HG03469 (cell line): ENCODE measurements at regions not wholly inside any gene's neighbourhood (a gene's known extent, or its start where the extent isn't known, plus 50 kb on each side); places are given as distances from the start of the nearest gene placed in this dataset.
"Not testable (repeated sequence)": the region's sequence is repeated elsewhere in the genome, so short reads cannot be mapped to it uniquely, and the experiment has no call there.

Source experiments
- ATAC-seq: cut with Tn5 transposase; IDR thresholded peaks from one replicate; pipeline ENCODE4 v1.9.1; 2021; ENCODE audit warnings: mild to moderate bottlenecking, moderate library complexity, moderate number of reproducible peaks; ENCODE audit not compliant: unreplicated experiment

DNA sequence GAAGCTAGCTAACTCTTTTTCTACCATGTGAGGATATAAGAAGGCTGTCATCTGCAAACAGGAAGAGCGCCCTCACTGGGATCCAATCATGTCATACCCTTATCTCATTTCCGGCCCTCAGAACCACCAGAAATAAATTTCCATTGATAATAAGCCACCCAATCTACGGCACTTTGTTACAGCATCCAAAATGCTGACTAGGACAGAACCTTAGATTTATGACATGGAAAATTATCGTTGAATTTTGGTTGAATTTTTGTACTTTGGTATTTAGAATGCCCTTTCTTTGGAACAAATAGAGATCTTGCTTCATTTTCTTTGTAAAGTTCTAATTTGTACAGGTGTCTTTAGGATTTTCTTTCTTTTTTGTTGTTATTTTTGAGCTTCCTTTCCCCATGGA is 53.3 kb upstream of the CYLC2 start:
- ATAC-seq, result no peak

DNA sequence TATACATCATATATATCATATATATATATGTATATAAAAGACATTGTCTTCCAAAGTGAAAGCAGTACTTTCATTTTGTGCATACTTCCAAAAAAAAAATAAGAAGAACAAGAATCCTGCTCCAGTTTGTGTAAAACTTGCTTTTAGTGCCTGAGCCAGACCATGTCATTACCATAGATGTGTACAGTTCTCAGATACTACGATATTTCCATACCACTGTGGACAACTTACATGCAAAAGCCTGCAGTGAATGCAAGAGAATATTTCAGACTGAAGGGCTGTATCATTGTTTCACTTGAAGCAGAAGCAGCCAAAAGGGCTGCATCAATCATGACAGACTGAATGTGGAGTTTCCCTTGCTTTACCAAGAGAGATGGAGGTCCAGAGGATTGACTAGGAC is 72.6 kb upstream of the CYLC2 start:
- ATAC-seq, result no peak

DNA sequence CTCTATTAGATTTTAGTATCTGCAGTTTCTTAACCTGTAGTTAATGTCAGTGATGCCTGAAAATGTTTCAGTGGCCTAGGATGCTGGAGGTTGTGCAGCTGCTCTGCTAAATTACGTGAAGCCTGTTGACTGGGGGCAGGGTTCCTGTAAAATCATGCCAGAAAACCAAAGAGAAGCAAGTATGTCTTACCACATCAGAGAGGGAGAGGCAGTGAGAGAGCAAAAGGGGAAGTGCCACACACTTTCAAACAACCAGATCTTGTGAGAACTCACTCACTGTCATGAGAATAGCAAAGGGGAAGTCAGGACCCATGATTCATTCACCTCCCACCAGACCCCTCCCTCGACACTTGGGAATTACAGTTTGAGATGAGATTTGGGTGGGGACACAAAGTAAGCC is 83.9 kb upstream of the CYLC2 start:
- ATAC-seq, result no peak

DNA sequence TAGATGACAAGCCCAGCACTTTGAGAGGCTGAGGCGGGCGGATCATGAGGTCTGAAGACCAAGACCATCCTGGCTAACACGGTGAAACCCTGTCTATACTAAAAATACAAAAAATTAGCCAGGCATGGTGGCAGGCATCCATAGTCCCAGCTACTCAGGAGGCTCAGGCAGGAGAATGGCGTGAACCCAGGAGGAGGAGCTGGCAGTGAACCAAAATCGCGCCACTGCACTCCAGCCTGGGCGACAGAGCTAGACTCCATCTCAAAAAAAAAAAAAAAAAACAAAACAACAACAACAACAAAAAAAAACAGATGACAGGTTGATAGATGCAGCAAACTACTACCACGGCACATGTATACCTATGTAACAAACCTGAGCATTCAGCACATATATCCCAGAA is 89.3 kb upstream of the CYLC2 start:
- ATAC-seq, result not testable (repeated sequence)

DNA sequence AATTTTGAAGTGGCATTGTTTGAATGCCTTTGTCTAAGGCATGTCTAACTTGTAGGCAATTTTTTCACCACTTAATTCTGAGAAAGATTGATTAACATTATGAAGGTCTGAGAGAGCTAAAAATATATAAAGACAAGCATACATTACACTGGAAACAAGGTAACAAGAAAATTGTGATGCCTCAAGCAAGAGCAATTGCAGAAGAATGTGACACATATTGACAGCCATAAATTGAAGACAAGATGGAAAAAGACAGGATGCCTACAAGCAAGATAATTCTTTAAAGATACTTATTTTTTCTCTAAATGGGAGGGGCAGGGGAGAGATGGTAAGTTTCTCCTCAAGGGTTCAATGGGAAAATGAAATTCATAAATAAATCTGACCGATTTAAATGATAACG is 103.1 kb upstream of the CYLC2 start:
- no peak for ATAC-seq

DNA sequence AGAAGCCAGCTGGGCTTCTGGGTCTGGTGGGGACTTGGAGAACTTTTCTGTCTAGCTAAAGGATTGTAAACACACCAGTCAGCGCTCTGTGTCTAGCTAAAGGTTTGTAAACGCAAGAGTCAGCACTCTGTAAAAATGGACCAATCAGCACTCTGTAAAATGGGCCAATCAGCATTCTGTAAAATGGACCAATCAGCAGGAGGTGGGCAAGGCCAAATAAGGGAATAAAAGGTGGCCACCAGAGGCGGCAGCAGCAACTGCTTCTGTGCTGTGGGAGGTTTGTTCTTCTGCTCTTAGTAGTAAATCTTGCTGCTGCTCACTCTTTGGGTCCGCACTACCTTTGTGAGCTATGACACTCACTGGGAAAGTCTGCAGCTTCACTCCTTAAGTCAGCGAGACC is 106.4 kb upstream of the CYLC2 start:
- ATAC-seq, result not testable (repeated sequence)

DNA sequence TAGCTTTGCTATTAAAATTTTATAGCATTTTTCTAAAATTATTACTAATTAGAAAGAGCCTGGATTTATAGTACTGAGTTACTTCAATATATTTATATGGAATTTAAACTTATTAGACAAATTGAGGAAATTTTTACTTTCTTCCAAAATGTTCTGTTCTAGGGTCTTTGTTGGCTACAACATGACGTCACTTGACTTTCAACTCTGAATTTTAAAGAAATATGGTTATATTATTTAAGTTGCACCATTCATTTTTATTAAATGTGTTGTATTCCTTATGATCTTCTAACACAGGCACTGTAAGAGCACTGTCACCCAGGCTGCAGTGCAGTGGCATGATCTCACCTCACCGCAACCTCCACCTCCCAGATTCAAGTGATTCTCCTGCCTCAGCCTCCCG is 119.4 kb upstream of the CYLC2 start:
- no peak for ATAC-seq

DNA sequence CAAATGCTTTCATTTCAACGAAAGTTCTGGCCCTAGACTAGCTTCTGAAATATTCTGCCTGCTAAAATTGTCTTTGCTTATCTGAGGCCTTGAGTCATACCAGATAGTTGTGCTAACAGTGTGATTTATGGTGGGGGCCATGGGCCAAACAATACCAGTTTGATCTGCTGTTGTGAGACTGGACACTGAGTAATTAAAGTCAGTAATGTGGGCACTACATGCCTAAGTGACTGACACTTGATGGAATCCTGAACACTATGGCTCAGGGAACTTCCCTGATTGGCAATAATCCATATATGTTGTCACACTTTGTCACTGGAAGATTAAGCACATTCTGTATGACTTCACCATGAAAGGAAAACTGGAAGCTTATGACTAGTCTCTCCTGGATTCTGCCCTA is 127.6 kb upstream of the CYLC2 start:
- no peak for ATAC-seq

DNA sequence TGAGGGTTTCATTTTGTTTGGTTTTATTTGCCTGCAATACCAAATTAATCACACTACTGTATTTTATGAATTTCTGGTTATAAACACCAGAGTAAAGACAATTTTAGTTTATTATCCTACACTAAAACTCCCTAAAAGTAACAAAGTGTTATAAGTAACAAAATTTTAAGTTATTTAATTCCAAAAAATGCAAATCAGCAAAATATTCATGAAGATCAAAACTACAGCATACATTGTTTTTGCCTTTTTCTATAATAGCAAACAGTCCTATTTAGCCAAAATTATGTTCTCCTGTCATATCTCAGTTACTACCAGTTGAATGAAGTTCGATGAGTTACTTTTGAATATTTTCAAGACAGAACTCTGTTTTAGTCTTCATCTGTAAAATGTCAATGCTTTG is 132.7 kb upstream of the CYLC2 start:
- no peak for ATAC-seq

DNA sequence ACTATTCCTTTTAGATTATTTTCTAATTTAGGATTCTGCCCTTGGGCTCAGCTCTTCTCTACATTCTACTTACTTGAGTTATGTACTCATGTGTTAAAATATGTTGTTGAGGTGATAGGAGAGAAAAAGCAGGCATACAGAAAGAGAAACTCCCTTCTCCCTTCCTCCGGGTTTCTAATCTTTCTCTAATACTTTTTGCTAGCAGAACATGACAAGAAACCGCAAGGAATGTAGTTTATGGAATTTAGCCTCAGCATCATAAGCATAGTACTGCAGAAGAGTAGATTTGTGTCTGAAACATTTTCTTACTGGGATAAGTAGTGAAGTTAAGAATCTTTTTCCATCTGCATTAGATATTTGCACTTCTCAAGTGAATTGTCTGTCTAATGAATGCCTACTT is 139.5 kb upstream of the CYLC2 start:
- ATAC-seq, result no peak

DNA sequence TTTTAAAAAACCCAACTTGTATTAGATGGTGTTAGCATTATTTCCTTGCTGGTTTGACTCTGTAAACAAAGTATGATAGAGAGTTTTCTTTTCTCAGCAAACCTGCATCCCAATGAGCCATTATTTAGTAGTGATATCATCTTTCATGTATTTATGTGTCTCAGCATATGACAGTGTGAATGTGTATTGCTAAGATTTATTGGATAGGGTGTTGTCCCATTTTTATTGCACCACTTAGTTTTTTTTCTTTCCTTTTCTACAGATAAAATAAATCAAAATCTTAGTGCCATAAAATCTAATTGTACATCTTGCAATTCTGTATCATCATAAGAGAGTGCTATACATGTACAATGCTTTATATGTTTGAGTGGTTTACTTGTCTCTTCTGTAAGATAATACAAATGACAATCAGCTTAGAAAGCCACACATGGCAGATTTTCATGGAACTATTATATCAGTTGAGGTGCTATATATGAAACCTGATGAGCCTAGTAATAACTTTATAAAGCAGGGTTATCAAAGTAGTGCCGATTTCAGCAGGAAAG is 149.2 kb upstream of the CYLC2 start:
- ATAC-seq, result no peak

DNA sequence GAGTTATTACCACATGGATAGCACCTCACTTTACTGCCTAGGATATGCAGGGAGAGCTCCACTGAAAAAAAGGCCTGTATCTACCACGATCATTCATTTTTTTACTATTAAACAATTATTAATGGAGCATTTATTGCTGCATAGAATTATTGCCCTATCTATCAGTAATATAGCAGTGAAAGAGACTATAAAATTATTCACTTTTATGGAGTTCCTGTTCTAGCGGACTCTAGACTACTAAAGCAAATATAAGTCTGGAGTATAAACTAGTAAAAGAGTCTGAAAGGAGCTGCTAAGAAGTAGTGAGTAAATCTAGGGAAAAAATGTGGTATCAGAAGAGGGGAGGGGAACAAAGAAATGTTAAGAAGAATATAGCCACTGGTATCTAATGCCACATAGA is 150.4 kb upstream of the CYLC2 start:
- no peak for ATAC-seq

DNA sequence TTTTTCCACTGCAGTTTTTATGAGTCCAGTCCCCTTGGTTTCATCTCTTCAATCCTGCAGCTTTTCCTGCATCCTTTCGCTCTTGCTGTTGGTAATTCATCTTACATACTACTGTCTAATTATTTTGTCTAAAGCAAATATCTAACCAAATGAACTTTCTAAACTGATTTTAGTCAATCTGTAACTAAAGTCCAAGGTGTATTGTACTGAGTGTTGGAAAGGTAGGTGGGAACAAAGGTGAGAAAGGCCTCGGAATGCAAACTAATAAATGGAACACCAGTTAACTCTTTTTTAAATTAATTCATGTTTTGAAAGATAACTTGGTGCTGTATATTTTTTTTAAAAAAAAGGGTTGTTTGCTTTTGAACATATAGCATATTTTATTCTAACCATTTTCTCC is 152.7 kb upstream of the CYLC2 start:
- no peak for ATAC-seq

DNA sequence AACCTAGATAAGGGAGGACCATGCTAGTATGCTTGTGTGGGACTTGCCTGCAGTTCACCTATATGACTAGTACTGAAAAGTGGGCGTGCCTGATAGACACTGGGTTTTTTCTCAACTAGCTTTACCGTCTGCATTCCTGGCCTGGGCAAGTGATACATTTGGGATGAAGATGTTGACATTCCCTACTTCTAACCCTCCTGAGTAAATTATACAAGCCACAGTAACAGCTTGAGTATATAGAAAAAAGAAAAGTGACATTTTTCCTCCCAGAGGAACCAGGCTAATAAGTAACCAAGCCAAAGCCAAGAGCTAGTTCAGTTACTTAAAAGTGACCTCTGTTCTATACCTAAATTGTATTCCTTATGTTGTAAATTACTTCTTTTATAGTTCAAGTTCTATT is 153.8 kb upstream of the CYLC2 start:
- ATAC-seq, result no peak

DNA sequence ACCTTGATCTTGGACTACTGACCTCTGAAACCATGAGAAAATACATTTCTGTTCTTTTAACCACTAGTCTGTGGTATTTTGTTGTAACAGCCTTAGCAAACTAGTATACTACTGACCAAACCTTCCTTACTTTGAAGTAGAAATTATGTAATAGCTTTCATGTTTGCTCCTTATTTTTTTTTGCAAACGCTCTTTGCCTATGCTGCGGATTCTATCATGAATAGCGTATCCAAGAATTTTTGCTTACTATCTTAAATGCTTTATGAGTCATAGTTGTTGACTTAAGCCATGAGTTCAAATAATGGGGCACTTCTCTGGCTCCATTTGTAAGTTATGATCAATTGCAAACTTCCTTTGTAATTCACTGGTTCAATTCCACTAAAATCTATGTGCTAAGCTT is 154.8 kb upstream of the CYLC2 start:
- no peak for ATAC-seq

DNA sequence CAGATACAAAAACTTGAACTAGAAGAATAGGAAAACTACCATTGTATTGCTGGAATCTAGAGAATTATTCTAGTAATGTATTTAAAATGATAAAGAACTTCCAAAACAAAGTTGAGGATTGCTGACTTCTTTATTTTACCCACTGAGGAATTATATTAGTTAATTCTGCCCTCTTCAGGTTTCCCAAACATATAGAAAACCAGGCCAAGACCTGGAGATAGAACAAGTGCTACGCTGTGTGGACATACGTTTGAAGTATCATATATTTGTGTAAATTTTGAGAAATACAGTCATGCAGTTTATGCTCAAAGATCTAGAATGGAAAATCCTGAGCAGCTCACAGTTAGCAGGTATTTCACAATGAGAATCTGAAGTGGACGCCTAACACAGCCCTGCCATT is 162.3 kb upstream of the CYLC2 start:
- no peak for ATAC-seq

DNA sequence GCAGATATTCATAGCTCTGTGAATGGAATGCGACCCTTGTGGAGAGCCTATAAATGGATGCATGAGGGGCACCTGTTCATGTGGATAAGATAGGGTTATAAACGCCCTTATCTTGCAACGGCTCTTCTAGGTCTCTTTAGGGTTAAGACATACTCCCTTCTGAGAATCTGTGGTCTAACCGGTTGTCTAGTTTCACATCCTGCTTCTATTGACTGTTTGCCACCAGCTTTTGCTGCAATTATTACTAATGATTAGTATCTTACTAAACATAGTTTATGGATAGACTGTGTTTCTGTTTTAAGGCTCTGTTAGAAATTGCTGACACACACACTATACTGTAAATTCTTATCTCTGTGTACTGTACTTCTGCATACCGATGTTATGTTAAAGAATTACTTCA is 198.9 kb upstream of the CYLC2 start:
- ATAC-seq, result no peak

DNA sequence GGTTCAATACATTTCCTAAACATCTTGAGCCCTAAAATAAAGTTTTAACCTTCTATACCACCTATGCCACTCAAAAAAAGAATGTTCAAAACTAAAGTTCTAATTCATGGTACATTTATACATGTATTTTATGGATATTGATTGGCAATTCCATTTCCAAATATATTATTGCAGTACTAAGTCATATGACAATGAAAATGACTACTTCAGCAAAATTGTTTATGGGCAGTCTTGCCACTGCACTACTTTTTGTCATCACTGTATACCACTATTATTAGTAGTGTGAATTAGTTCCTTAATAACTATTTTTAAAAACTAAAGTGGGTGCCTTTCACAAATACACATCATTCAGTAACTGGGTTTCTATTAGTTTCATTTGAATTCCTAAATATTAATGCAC is 199.6 kb upstream of the CYLC2 start:
- no peak for ATAC-seq

DNA sequence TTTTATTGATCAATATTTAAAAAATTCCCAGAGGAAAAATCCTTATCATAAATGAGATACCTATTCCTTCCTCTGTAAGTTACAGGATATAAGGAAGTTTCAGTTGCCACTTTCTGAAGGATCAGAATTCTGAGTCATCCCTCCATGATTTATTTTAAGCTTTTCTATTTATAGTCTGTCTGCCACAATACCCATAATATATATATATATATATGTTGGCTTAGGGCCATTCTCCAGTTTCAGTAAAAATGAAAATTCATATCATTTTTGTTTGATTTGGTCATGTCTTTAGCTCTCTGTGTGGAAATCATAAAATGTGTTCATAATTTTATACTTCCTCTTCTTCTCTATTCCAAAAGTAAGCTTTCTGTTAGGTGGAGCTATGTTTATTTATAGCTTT is 215.8 kb upstream of the CYLC2 start:
- no peak for ATAC-seq

DNA sequence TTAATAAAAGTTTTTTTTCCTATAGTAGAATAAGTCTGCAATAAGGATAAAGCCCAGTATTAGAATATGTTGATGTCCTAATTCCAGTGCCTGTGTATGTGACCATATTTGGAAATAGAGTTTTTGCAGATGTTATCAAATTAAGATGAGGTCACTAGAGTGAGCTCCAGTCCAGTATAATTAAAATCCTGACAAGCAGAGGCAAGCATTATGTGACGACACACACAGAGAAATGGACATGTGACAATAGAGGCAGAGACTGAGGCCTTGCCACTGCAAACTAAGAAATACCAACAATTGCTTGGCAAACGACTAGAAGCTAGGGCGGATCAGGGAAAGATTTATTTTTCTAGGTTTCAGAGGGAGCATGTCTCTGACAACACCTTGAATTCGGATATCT is 216.4 kb upstream of the CYLC2 start:
- ATAC-seq, result no peak

DNA sequence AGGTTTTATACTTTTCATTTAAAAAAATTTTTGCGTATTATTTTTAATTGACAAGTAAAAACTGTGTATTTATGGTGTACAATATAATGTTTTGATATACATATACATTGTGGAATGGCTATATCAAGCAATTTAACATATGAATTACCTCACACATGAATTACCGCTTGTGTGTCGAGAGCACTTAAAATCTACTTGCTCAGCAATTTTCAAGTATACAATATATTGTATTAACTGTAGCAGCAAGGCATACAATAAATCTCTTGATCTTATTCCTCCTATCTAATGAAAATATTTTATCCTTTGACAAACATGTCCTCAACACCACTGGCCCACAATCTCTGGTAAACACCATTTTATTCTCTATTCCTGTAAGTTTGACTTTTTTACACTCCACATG is 224.4 kb upstream of the CYLC2 start:
- no peak for ATAC-seq

DNA sequence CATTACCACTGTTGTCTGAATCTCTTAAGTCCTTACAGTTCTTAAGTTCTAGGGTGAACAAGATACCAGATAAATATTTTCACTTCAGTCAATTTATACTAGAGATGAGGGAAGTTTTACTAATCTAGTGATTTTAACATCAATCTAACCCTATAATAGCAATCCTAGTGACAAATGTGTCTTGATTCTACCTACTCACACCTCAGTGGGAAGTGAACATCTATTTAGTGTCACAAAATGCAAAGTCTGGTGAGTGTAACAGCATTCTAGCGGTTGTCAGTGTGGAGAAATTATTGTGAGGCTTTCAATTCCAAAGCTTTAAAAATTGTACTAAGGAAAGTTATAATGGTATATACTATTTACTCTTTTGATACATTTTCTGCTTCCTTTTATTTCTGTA is 225.8 kb upstream of the CYLC2 start:
- ATAC-seq, result no peak

DNA sequence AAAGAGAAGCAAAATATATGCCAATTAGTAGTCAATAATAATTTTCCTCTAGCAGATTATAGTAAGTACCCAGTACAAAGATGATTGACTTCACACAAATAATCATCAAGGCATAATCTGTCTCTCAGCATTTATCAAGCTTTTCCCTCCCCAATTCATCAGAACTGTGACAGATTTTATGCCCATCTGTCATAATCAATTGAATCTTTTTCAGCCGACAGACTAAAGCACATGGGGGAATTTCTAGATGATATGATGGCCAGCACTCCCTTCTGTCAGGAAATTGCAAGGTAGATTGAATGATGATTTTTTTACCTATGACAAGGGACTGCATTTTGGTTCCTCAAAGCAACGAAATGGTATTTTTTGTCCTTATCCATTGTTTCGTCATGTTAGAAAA is 227.1 kb upstream of the CYLC2 start:
- ATAC-seq, result no peak

DNA sequence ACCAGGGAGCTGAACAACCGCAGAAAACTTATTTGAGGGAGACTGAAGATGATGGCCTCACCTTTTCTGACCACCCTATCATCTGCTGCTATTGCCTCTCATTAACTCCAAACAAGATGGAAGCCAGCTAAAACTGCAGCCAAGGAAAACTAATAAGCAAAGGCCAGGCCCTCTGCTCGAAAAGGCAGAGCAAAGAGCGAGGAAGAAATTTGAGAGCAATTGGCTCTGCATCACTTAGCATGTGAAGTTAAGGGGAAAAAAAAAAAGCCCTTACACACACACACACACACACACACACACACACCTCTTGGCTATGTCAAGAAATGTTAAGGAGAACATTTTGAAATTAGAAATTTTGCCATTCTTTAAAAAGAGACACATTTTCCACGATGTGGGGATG is 228.1 kb upstream of the CYLC2 start:
- ATAC-seq, result no peak
